ENCODE measurements at regions not wholly inside any gene's neighbourhood (a gene's known extent, or its start where the extent isn't known, plus 50 kb on each side); places are given as distances from the start of the nearest gene placed in this dataset.
"Not testable (repeated sequence)": the region's sequence is repeated elsewhere in the genome, so short reads cannot be mapped to it uniquely, and the experiment has no call there.

DNA sequence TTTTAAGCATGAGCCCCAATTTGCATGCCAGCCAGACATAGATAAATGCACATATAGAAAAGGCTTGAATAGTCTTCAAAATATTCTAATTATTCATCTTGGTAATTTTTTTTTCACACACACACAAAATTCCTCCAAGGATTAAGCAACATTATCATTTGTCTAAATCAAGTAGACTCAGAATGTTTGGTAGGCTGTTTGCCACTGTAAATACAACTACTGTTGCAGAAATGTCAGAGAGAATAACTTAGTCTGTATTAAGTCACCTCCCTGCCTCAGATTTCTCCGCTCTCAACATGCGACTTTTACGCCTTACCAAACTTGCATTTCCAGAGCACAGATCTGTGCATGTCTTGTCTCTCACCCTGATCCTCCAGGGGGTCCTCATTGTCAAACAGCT lies 265.6 kb upstream of the C9orf72 start:
- H3K27ac ChIP-seq (ENCODE audit: control insufficient read depth, insufficient read depth, low read length), result no peak overlapping the region
- H3K4me1 ChIP-seq (ENCODE audit: control insufficient read depth, extremely low read depth, insufficient read depth, low read length), result no peaks in the 10 kb centered on the region
- H3K9me1 ChIP-seq (ENCODE audit: control insufficient read depth, extremely low read depth, insufficient read depth, low read length), result no peaks in the 10 kb centered on the region
- no peaks in the 10 kb centered on the region for H3K79me2 ChIP-seq (ENCODE audit: control insufficient read depth, insufficient read depth, low read length)
- H3K4me3 ChIP-seq (ENCODE audit: control insufficient read depth in 2 of 3, extremely low read depth in 1 of 3, insufficient read depth in 2 of 3, low read depth in 1 of 3, low read length in 3 of 3), result no peak overlapping the region
- dilution Hi-C loops (cut with MboI; ENCODE audit: extremely low pct_ligation_motif_present, low sequenced_read_pairs), result no loop called here
- peaks cover 6% of the 10 kb centered on the region for H3K27me3 ChIP-seq (ENCODE audit: control insufficient read depth, extremely low read depth, insufficient read depth, low read length)
- no peak overlapping the region for H2AFZ ChIP-seq (ENCODE audit: control insufficient read depth, low read length)
- H3K9ac ChIP-seq (ENCODE audit: control insufficient read depth, extremely low read depth, insufficient read depth, low read length), result no peak overlapping the region
- DNase-seq (ENCODE audit: low read depth, low spot score) (no peak), FAIRE-seq (no peak)
- TF ChIP-seq EZH2 (IDR thresholded peaks at IDR 0.05; ENCODE audit: low read length), result no peak
- TF ChIP-seq, protein P1, sequence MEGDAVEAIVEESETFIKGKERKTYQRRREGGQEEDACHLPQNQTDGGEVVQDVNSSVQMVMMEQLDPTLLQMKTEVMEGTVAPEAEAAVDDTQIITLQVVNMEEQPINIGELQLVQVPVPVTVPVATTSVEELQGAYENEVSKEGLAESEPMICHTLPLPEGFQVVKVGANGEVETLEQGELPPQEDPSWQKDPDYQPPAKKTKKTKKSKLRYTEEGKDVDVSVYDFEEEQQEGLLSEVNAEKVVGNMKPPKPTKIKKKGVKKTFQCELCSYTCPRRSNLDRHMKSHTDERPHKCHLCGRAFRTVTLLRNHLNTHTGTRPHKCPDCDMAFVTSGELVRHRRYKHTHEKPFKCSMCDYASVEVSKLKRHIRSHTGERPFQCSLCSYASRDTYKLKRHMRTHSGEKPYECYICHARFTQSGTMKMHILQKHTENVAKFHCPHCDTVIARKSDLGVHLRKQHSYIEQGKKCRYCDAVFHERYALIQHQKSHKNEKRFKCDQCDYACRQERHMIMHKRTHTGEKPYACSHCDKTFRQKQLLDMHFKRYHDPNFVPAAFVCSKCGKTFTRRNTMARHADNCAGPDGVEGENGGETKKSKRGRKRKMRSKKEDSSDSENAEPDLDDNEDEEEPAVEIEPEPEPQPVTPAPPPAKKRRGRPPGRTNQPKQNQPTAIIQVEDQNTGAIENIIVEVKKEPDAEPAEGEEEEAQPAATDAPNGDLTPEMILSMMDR (optimal IDR thresholded peaks at IDR 0.05 in 1 of 3, IDR thresholded peaks at IDR 0.05 in 1 of 3, conservative IDR thresholded peaks at IDR 0.05 in 1 of 3; ENCODE audit: extremely low read depth in 1 of 3, insufficient read depth in 2 of 3, low read length in 3 of 3), result no peak
- no peak overlapping the region for H3K4me2 ChIP-seq (ENCODE audit: control insufficient read depth, extremely low read depth, insufficient read depth, low read depth, low read length)
- no peaks in the 10 kb centered on the region for H3K36me3 ChIP-seq (ENCODE audit: control insufficient read depth in 2 of 2, extremely low read depth in 1 of 2, insufficient read depth in 2 of 2, low read length in 2 of 2)
- no peaks in the 10 kb centered on the region for H3K9me3 ChIP-seq (ENCODE audit: control insufficient read depth, low read depth, low read length)
- H4K20me1 ChIP-seq (ENCODE audit: control insufficient read depth, extremely low read depth, insufficient read depth, low read length), result no peaks in the 10 kb centered on the region

DNA sequence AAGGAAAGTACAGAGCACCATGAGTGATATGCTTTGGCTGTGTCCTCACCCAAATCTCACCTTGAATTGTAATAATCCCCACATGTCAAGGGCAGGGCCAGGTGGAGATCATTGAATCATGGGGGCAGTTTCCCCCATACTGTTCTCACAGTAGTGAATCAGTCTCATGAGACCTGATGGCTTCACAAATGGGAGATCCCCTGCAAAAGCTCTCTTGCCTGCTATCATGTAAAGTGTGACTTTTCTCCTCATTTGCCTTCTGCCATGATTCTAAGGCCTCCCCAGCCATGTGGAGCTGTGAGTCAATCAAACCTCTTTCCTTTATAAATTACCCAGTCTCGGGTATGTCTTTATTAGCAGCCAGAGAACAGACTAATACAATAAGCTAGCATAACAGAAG lies 266.5 kb upstream of the C9orf72 start:
- H2AFZ ChIP-seq (ENCODE audit: control insufficient read depth, low read length); DNase-seq (ENCODE audit: low read depth, low spot score); H3K9ac ChIP-seq (ENCODE audit: control insufficient read depth, extremely low read depth, insufficient read depth, low read length); H3K36me3 ChIP-seq (ENCODE audit: control insufficient read depth in 2 of 2, extremely low read depth in 1 of 2, insufficient read depth in 2 of 2, low read length in 2 of 2); H4K20me1 ChIP-seq (ENCODE audit: control insufficient read depth, extremely low read depth, insufficient read depth, low read length); H3K9me3 ChIP-seq (ENCODE audit: control insufficient read depth, low read depth, low read length); H3K4me2 ChIP-seq (ENCODE audit: control insufficient read depth, extremely low read depth, insufficient read depth, low read depth, low read length); dilution Hi-C loops (cut with MboI; ENCODE audit: extremely low pct_ligation_motif_present, low sequenced_read_pairs); H3K27me3 ChIP-seq (ENCODE audit: control insufficient read depth, extremely low read depth, insufficient read depth, low read length); FAIRE-seq; H3K79me2 ChIP-seq (ENCODE audit: control insufficient read depth, insufficient read depth, low read length); H3K9me1 ChIP-seq (ENCODE audit: control insufficient read depth, extremely low read depth, insufficient read depth, low read length); H3K4me1 ChIP-seq (ENCODE audit: control insufficient read depth, extremely low read depth, insufficient read depth, low read length); H3K4me3 ChIP-seq (ENCODE audit: control insufficient read depth in 2 of 3, extremely low read depth in 1 of 3, insufficient read depth in 2 of 3, low read depth in 1 of 3, low read length in 3 of 3); H3K27ac ChIP-seq (ENCODE audit: control insufficient read depth, insufficient read depth, low read length): not testable (repeated sequence)

DNA sequence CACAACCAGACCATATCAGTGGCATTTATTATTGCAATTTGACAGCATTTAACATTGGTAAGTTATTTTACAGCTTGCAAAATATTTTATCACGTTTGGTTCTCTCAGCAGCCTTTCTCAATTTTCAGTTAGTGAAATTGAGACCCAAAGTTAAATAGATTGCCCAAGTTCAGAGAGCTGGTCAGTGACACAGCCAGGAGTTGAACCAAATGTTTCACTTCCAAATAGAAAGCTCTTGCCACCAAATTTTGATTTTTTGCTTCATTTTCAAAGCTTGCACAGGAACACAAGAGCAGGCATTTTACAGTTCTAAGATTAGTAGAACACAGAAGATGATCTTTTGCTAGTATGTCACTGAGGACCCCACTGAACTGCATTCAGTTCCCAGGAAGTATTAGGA lies 271.5 kb upstream of the C9orf72 start:
- dilution Hi-C loops (cut with MboI; ENCODE audit: extremely low pct_ligation_motif_present, low sequenced_read_pairs), result no loop called here
- Histone ChIP-seq H3K9me3 (ENCODE audit: control insufficient read depth, low read depth, low read length) (no peaks in the 10 kb centered on the region), H3K27me3 (ENCODE audit: control insufficient read depth, extremely low read depth, insufficient read depth, low read length) (no peaks in the 10 kb centered on the region)

More for the DNA sequence above, 271.5 kb upstream of the C9orf72 start:
- TF ChIP-seq, protein P1 (optimal IDR thresholded peaks at IDR 0.05 in 1 of 3, IDR thresholded peaks at IDR 0.05 in 1 of 3, conservative IDR thresholded peaks at IDR 0.05 in 1 of 3; ENCODE audit: extremely low read depth in 1 of 3, insufficient read depth in 2 of 3, low read length in 3 of 3), result no peak
- TF ChIP-seq EZH2 (IDR thresholded peaks at IDR 0.05; ENCODE audit: low read length), result no peak
- no peaks in the 10 kb centered on the region for H3K36me3 ChIP-seq (ENCODE audit: control insufficient read depth in 2 of 2, extremely low read depth in 1 of 2, insufficient read depth in 2 of 2, low read length in 2 of 2)
- H4K20me1 ChIP-seq (ENCODE audit: control insufficient read depth, extremely low read depth, insufficient read depth, low read length), result no peaks in the 10 kb centered on the region
- H3K4me2 ChIP-seq (ENCODE audit: control insufficient read depth, extremely low read depth, insufficient read depth, low read depth, low read length), result no peak overlapping the region
- H3K9me1 ChIP-seq (ENCODE audit: control insufficient read depth, extremely low read depth, insufficient read depth, low read length), result no peaks in the 10 kb centered on the region
- H3K9ac ChIP-seq (ENCODE audit: control insufficient read depth, extremely low read depth, insufficient read depth, low read length), result no peak overlapping the region
- H2AFZ ChIP-seq (ENCODE audit: control insufficient read depth, low read length), result no peak overlapping the region
- FAIRE-seq, result no peak
- H3K4me3 ChIP-seq (ENCODE audit: control insufficient read depth in 2 of 3, extremely low read depth in 1 of 3, insufficient read depth in 2 of 3, low read depth in 1 of 3, low read length in 3 of 3), result no peak overlapping the region
- no peak overlapping the region for H3K27ac ChIP-seq (ENCODE audit: control insufficient read depth, insufficient read depth, low read length)
- H3K4me1 ChIP-seq (ENCODE audit: control insufficient read depth, extremely low read depth, insufficient read depth, low read length), result no peaks in the 10 kb centered on the region
- DNase-seq (ENCODE audit: low read depth, low spot score), result no peak
- no peaks in the 10 kb centered on the region for H3K79me2 ChIP-seq (ENCODE audit: control insufficient read depth, insufficient read depth, low read length)

Measured in keratinocyte (primary cell).